ENCODE measurements at regions not wholly inside any gene's neighbourhood (a gene's known extent, or its start where the extent isn't known, plus 50 kb on each side); places are given as distances from the start of the nearest gene placed in this dataset.

GRCh38 chr12:59252731-59253130 lies 332.4 kb upstream of the LRIG3 start (continued):
- TF ChIP-seq ATF3 (IDR thresholded peaks at IDR 0.05; ENCODE audit: borderline replicate concordance, extremely low read depth, low read depth, low read length) = no peak
- TF ChIP-seq YBX1 (IDR thresholded peaks at IDR 0.05) = no peak
- TF ChIP-seq HDGF (IDR thresholded peaks at IDR 0.05) = no peak
- no peak for TF ChIP-seq NBN (IDR thresholded peaks at IDR 0.05)
- TF ChIP-seq POU2F2 (IDR thresholded peaks at IDR 0.05; ENCODE audit: borderline replicate concordance, low read depth, low read length) = no peak
- no peak for TF ChIP-seq REST (IDR thresholded peaks at IDR 0.05; ENCODE audit: low read depth, low read length)

GRCh38 chr12:59250766-59251165 lies 330.5 kb upstream of the LRIG3 start:
- Histone ChIP-seq H3K4me3 (no peak overlapping the region), H3K9ac (ENCODE audit: control insufficient read depth, insufficient read depth, low read length) (no peak overlapping the region), H3K27ac (ENCODE audit: control insufficient read depth, insufficient read depth) (no peak overlapping the region), H3K4me1 (ENCODE audit: control insufficient read depth, insufficient read depth, low read length) (no peaks in the 10 kb centered on the region), H2AFZ (ENCODE audit: control insufficient read depth, low read depth, low read length) (no peak overlapping the region), H3K4me2 (ENCODE audit: control insufficient read depth, insufficient read depth) (no peak overlapping the region), H3K9me3 (replicated peaks; ENCODE audit: control insufficient read depth, insufficient read depth, low read length) (no peaks in the 10 kb centered on the region; the same call in 2 of the 3 replicates), H4K20me1 (ENCODE audit: control insufficient read depth, insufficient read depth) (no peaks in the 10 kb centered on the region), H3K27me3 (replicated peaks in 1 of 2; ENCODE audit: control insufficient read depth in 2 of 2, insufficient read depth in 2 of 2, low read length in 1 of 2) (no peaks in the 10 kb centered on the region), H3K79me2 (ENCODE audit: control insufficient read depth, insufficient read depth, low read length) (no peaks in the 10 kb centered on the region), H3K36me3 (ENCODE audit: control insufficient read depth in 2 of 2, insufficient read depth in 2 of 2, low read length in 1 of 2) (no peaks in the 10 kb centered on the region)
- ChIA-PET SMC1A (ENCODE audit: uncharacterized antibody, unreplicated experiment) (no interaction called here), CTCF (no interaction called here), POLR2A (no interaction called here), RAD21 (ENCODE audit: unreplicated experiment) (no interaction called here)
- intact Hi-C loops (cut with micrococcal nuclease; ENCODE audit: unreplicated experiment) = no loop called here
- DNase-seq (ENCODE audit: low read depth, low spot score) = no peak
- in situ Hi-C loops (cut with MboI) = no loop called here
- TF ChIP-seq SIX5 (IDR thresholded peaks at IDR 0.05; ENCODE audit: low read depth, low read length, severe bottlenecking) (no peak), RAD21 (IDR thresholded peaks at IDR 0.05; ENCODE audit: insufficient read depth, low read depth, low read length) (no peak)
- BruUV-seq (replicated peaks) = no TSS peak
- no peak for ATAC-seq
- no peak for FAIRE-seq

Measured in GM12878 (cell line).